Activated T-cell treated with anti-CD3 and anti-CD28 coated beads, Interleukin-2, amount 50 U/mL, for 48 hours (primary cell): ENCODE measurements at regions not wholly inside any gene's neighbourhood (a gene's known extent, or its start where the extent isn't known, plus 50 kb on each side); places are given as distances from the start of the nearest gene placed in this dataset.
"Not testable (repeated sequence)": the region's sequence is repeated elsewhere in the genome, so short reads cannot be mapped to it uniquely, and the experiment has no call there.

Source experiments
- DNase-seq, 2 experiments: peaks; one replicate each; pipeline ENCODE4 v3.0.0-alpha.2; 2020

GRCh38 chr12:60205500-60205899 is 609.7 kb downstream of the SLC16A7 start:
- DNase-seq: no peak

- no peak for DNase-seq
Measured at GRCh38 chr12:60209521-60209920, 613.7 kb downstream of the SLC16A7 start.

- no peak for DNase-seq
Measured at GRCh38 chr12:60209933-60210332, 614.1 kb downstream of the SLC16A7 start.

- DNase-seq: no peak
Measured at GRCh38 chr12:60210756-60211155, 614.9 kb downstream of the SLC16A7 start.

- no peak for DNase-seq
Measured at GRCh38 chr12:60211244-60211643, 615.4 kb downstream of the SLC16A7 start.

GRCh38 chr12:60212159-60213000 is 616.6 kb downstream of the SLC16A7 start:
- DNase-seq: no peak

GRCh38 chr12:60213272-60213671 is 617.4 kb downstream of the SLC16A7 start:
- DNase-seq: not testable (repeated sequence)

- DNase-seq: no peak
Measured at GRCh38 chr12:60216226-60216625, 620.4 kb downstream of the SLC16A7 start.

- DNase-seq: no peak
Measured at GRCh38 chr12:60223242-60223641, 627.4 kb downstream of the SLC16A7 start.

GRCh38 chr12:60225216-60226000 is 629.6 kb downstream of the SLC16A7 start:
- no peak for DNase-seq

GRCh38 chr12:60227916-60228315 is 632.1 kb downstream of the SLC16A7 start:
- no peak for DNase-seq

GRCh38 chr12:60230056-60230455 is 634.2 kb downstream of the SLC16A7 start:
- DNase-seq: no peak

- no peak for DNase-seq
Measured at GRCh38 chr12:60231303-60231702, 635.5 kb downstream of the SLC16A7 start.

- no peak for DNase-seq
Measured at GRCh38 chr12:60231976-60232907, 636.4 kb downstream of the SLC16A7 start.

GRCh38 chr12:60234611-60235195 is 638.9 kb downstream of the SLC16A7 start:
- not testable (repeated sequence) for DNase-seq

- DNase-seq: no peak
Measured at GRCh38 chr12:60235261-60235660, 639.4 kb downstream of the SLC16A7 start.

- not testable (repeated sequence) for DNase-seq
Measured at GRCh38 chr12:60236416-60236815, 640.6 kb downstream of the SLC16A7 start.

GRCh38 chr12:60240891-60241290 is 645.1 kb downstream of the SLC16A7 start:
- DNase-seq: no peak

GRCh38 chr12:60251091-60251490 is 655.3 kb downstream of the SLC16A7 start:
- no peak for DNase-seq

GRCh38 chr12:60252359-60253096 is 656.7 kb downstream of the SLC16A7 start:
- DNase-seq: no peak

- DNase-seq: no peak
Measured at GRCh38 chr12:60255044-60255443, 659.2 kb downstream of the SLC16A7 start.

- DNase-seq: no peak
Measured at GRCh38 chr12:60257063-60257462, 661.2 kb downstream of the SLC16A7 start.
